NCI-H2029 (cell line): ENCODE measurements at regions not wholly inside any gene's neighbourhood (a gene's known extent, or its start where the extent isn't known, plus 50 kb on each side); places are given as distances from the start of the nearest gene placed in this dataset.

Source experiments
- DNase-seq: peaks from one replicate; lab custom pipeline; 2025; lab: John Stamatoyannopoulos, UW

- no peak for DNase-seq
Measured at GRCh38 chr6:145381941-145382340, 353.4 kb downstream of the EPM2A start.

DNA sequence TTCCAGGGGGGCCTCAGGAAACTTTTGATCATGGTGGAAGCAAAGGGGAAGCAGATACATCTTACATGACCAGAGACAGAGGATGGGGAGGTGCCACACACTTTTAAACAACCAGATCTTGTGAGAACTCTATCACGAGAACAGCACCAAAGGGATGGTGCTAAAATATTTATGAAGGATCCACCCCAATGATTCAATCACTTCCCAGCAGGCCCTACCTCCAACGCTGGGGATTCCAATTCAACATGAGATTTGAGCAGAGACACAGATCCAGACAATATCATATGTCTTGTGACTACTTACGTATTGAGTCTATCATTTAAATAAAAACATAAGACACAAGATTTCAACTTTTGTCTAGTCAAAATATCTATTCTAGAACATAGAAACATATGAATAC is 351.9 kb downstream of the EPM2A start:
- DNase-seq: no peak

- no peak for DNase-seq
Measured at GRCh38 chr6:145384503-145384902, 350.8 kb downstream of the EPM2A start.

DNA sequence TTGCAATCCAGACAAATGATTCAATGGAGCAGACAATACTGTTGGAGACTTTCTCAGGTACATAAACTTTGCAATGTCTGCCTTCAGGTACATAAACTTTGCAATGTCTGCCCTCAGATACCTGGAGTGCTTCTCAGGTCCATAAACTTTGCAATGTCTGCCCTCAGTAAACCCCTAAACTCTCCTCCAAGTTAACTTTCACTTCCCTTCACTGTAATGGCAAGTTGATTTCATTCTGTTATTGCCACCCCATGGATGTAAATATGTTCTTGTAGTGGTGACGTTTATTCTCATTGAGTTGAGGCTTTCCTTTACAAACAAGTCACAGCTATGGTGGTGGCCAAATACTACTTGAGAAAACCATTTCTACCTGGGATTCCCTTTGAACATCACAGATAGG is 338.8 kb downstream of the EPM2A start:
- DNase-seq: no peak

DNA sequence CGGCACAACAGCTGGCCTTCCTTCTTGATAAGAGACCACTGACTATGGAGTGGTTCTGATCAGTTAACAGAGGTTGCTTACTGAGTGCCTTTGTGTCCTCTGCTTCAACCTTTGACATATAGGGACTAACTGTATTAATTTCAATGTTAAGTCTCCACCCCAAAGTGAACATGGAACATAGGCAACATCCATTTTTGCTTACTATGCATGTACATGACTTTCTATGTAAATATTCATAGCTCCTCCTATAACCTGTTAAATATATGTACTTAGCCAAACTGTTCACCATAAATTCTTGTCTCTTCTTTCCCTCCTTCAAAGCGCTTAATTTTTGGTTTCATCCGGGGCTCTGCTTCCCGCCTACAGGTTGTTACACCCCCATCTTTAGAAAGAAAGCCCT is 334.8 kb downstream of the EPM2A start:
- no peak for DNase-seq

GRCh38 chr6:145405006-145405551 is 330.2 kb downstream of the EPM2A start:
- no peak for DNase-seq

- no peak for DNase-seq
Measured at GRCh38 chr6:145406783-145407182, 328.5 kb downstream of the EPM2A start.

DNA sequence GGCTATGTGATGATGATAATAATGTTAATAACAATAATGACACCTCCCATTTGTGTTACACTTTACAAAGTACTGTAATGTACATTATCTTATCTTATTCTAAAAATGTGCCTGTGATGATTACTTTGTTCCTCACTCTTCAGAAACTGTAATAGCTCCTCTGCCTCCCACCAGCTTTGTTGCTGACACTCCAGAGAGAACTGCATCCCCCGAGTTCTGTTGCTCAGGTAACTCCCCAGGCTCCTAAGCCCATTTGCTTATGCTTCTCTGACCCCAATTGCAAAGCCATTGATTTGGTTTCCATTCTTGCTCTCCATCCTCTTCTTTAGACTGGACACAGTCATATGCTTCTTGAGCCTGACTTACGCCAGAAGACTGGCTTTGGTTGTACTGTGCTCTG is 319.7 kb downstream of the EPM2A start:
- no peak for DNase-seq

- DNase-seq: no peak
Measured at GRCh38 chr6:145420599-145420998, 314.7 kb downstream of the EPM2A start.

- DNase-seq: no peak
Measured at GRCh38 chr6:145423936-145424335, 311.4 kb downstream of the EPM2A start.

DNA sequence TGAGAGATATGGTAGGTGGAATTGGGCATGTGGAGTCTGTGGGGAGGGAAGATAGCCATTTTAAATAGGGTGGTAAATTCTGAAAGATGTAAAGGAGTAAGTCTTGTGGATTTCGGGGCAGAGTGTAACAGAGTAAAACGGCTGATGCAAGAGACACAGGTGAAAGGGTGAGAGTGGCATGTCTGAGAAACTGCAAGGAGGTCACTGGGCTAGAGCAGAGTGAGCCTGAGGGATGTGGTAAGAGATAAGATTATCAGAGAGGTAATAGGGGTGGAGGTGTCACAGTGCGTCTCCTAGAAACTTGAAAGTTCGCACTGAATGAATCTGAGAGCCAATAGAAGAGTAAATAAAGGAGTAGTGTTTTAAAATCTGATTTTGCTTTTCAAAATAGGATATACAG is 308.1 kb downstream of the EPM2A start:
- DNase-seq: no peak

GRCh38 chr6:145428706-145429105 is 306.6 kb downstream of the EPM2A start:
- no peak for DNase-seq

GRCh38 chr6:145442110-145442509 is 293.2 kb downstream of the EPM2A start:
- no peak for DNase-seq

DNA sequence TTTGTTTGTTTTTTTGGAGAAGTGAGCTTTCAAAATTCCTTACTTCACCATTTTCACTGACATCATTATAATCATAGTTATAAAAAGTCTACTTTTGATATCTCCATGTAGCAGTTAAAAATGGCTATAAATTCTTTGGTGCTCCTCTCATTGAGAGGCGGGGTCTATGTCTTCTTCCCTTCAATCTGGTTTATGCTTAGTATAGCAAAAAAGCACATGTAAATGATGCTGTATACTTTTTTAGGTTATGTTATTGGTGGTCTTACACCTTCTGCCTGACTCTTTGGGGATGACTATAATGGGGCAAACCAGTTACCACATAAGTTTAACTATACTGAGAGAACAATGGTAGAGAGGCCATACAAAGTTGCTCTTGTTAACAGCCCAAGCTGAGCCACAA is 289.6 kb downstream of the EPM2A start:
- no peak for DNase-seq

- no peak for DNase-seq
Measured at GRCh38 chr6:145451029-145451428, 284.3 kb downstream of the EPM2A start.

GRCh38 chr6:145453376-145453775 is 281.9 kb downstream of the EPM2A start:
- DNase-seq: peak; percentile 2

DNA sequence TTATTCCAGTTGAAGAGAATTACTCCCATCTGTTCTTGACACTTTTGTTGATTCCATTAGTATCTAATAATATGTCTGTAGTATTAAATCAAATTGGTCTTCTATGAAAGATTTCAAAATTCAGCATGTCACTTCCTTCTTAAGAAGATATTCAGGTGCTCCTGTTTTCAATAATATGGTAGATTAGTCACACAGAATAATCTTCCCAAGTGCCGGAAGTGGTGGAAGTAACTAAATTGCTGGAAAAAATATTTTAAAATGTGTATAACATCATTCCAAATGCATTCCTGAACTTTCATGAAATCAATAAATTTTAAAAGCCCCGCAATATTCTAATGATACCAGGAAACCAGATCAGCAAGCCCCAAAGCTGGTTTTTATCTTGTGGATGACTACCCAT is 281.3 kb downstream of the EPM2A start:
- no peak for DNase-seq

- DNase-seq: no peak
Measured at GRCh38 chr6:145457556-145457955, 277.8 kb downstream of the EPM2A start.

DNA sequence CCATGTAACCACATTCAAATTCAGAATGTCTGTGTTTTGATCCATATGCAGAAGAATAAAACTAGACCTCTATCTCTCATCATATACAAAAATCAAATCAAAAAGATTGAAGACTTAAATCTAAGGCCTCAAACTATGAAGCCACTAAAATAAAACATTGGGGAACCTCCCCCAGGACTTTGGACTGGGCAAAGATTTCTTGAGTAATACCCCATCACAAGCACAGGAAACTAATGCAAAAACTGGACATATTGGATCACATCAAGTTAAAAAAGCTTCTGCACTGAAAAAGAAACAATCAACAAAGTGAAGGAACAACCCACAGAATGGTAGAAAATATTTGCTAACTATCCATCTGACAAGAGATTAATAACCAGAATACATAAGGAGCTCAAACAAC is 266.8 kb downstream of the EPM2A start:
- DNase-seq: no peak

GRCh38 chr6:145469021-145469420 is 266.3 kb downstream of the EPM2A start:
- no peak for DNase-seq

DNA sequence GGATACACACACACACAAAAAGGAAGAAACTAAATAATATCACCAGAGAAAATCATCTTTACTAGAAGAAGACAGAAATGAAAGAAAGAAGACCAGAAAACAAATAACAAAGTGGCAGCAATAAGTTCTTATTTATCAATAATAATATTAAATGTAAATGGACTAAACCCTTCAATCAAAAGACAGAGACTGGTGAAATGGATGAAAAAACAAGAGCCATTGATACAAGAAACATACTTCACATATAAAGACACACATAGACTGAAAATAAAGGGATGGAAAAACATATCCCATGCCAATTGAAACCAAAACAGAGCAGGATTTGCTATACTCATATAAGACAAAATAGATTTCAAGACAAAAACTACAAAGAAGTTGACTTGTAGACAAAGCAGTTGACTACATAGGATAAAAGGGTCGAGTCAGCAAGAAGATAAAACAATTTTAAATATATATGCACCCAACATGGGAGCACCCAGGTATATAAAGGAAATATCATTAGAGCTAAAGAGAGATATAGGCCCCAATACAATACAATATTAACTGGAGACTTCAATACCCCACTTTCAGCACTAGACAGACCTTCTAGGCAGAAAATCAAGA is 259.4 kb downstream of the EPM2A start:
- no peak for DNase-seq

- DNase-seq: no peak
Measured at GRCh38 chr6:145480024-145480423, 255.3 kb downstream of the EPM2A start.

DNA sequence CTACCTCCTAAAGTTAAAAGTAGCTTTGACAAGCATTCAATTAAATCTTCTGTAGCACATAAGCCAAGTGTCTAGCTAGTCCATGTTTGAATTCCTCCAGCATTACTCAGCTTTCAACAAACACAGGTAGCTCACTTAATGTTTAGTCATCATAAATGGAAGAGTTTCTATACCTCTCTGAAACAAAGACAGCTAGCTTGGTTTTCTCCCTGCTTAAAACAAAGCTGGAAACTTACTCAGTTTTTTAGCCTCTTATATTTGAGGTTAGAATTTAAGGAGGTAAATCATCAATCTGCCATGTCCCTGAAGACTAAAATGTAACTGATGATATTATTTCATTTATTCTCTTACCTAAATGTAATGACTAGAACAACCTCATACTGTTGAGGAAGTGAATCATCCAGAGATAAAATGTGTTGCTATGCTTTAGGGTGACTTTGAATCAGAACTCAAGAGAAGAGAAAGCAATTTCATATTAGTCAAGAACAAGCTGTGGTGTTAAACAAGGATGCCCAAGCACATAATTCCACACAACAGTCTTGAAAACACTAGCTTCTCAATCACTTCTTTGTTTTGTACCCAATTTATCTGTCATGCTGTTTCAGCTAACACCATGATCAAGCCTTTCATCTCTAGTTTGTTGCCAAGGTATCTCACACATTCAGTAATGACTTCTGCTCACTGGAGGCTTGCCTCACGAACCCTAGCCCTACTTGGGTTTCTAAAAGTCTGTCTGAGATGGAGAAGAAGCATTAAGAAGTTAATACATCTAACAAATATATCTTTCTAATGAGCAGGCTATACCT is 251.9 kb downstream of the EPM2A start:
- no peak for DNase-seq

DNA sequence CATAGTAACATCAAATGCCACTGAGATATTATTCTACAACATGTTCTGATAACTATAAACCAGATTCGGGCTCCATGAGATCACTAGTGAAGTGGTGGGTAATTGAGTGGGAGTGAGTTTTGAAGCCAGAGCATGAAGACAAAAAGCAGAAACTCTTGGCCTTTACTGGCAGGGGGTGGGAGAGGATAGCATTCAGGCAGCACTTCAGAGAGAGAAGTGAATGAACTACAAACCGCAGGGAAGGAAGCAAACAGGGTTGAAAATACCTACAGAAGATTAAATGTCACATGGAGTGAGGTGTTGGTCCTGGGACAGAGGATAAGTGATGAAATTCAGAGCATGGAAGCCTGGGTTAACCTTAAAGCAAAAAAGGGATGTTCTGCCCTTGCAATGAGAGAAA is 250.0 kb downstream of the EPM2A start:
- no peak for DNase-seq
